Right lung (tissue), 2 donors: ENCODE measurements at regions not wholly inside any gene's neighbourhood (a gene's known extent, or its start where the extent isn't known, plus 50 kb on each side); places are given as distances from the start of the nearest gene placed in this dataset.

Experiments used
- DNase-seq, 2 donors: peaks; one replicate each; pipeline ENCODE4 v3.0.0-alpha.2; 2013

- DNase-seq: peak; percentile 36 to 54
Measured at GRCh38 chr13:56189439-56189838, 951.3 kb upstream of the PRR20A start.

- DNase-seq: no peak
Measured at GRCh38 chr13:56189978-56190377, 950.7 kb upstream of the PRR20A start.

- DNase-seq: no peak
Measured at GRCh38 chr13:56198350-56198749, 942.4 kb upstream of the PRR20A start.

- no peak for DNase-seq
Measured at GRCh38 chr13:56201834-56202233, 938.9 kb upstream of the PRR20A start.

- no peak for DNase-seq
Measured at GRCh38 chr13:56216221-56216620, 924.5 kb upstream of the PRR20A start.

GRCh38 chr13:56247692-56248091 is 893.0 kb upstream of the PRR20A start:
- no peak for DNase-seq

- DNase-seq: no peak
Measured at GRCh38 chr13:56271686-56272085, 869.0 kb upstream of the PRR20A start.

GRCh38 chr13:56283262-56283828 is 857.4 kb upstream of the PRR20A start:
- DNase-seq: no peak

GRCh38 chr13:56299650-56300049 is 841.1 kb upstream of the PRR20A start:
- DNase-seq: no peak

- DNase-seq: no peak
Measured at GRCh38 chr13:56314765-56315164, 826.0 kb upstream of the PRR20A start.

GRCh38 chr13:56317841-56318240 is 822.9 kb upstream of the PRR20A start:
- DNase-seq: no peak

- no peak for DNase-seq
Measured at GRCh38 chr13:56332671-56333070, 808.0 kb upstream of the PRR20A start.

GRCh38 chr13:56335775-56336174 is 804.9 kb upstream of the PRR20A start:
- no peak for DNase-seq

GRCh38 chr13:56338421-56338820 is 802.3 kb upstream of the PRR20A start:
- no peak for DNase-seq

- DNase-seq: no peak
Measured at GRCh38 chr13:56347014-56347413, 793.7 kb upstream of the PRR20A start.

GRCh38 chr13:56349866-56350265 is 790.9 kb upstream of the PRR20A start:
- no peak for DNase-seq

- DNase-seq: no peak
Measured at GRCh38 chr13:56351041-56351440, 789.7 kb upstream of the PRR20A start.

- no peak for DNase-seq
Measured at GRCh38 chr13:56352361-56352760, 788.4 kb upstream of the PRR20A start.

GRCh38 chr13:56352901-56353300 is 787.8 kb upstream of the PRR20A start:
- no peak for DNase-seq

- no peak for DNase-seq
Measured at GRCh38 chr13:56356690-56357089, 784.0 kb upstream of the PRR20A start.

- DNase-seq: no peak
Measured at GRCh38 chr13:56378566-56378965, 762.2 kb upstream of the PRR20A start.

GRCh38 chr13:56393549-56393948 is 747.2 kb upstream of the PRR20A start:
- no peak for DNase-seq

- no peak for DNase-seq
Measured at GRCh38 chr13:56396318-56396717, 744.4 kb upstream of the PRR20A start.

GRCh38 chr13:56400774-56401173 is 739.9 kb upstream of the PRR20A start:
- DNase-seq: no peak

GRCh38 chr13:56412856-56413255 is 727.9 kb upstream of the PRR20A start:
- no peak for DNase-seq
